Endothelial cell (in vitro differentiated cells): ENCODE measurements at regions not wholly inside any gene's neighbourhood (a gene's known extent, or its start where the extent isn't known, plus 50 kb on each side); places are given as distances from the start of the nearest gene placed in this dataset.

Source experiments
- DNase-seq: peaks from one replicate; pipeline ENCODE4 v3.0.0; 2021; ENCODE audit warnings: low spot score
- H3K27ac Mint-ChIP-seq: one replicate; pipeline ENCODE4 v1.8.0; 2021; ENCODE audit warnings: mixed read lengths, inconsistent platforms; ENCODE audit not compliant: unreplicated experiment
- H3K27me3 Mint-ChIP-seq: one replicate; pipeline ENCODE4 v1.8.0; 2021; ENCODE audit warnings: mild to moderate bottlenecking, moderate library complexity, mixed read lengths, inconsistent platforms; ENCODE audit not compliant: unreplicated experiment
- H3K36me3 Mint-ChIP-seq: one replicate; pipeline ENCODE4 v1.8.0; 2021; ENCODE audit warnings: mild to moderate bottlenecking, low read depth, mixed read lengths, inconsistent platforms; ENCODE audit not compliant: unreplicated experiment
- H3K4me1 Mint-ChIP-seq: one replicate; pipeline ENCODE4 v1.8.0; 2021; ENCODE audit warnings: mild to moderate bottlenecking, mixed read lengths, inconsistent platforms; ENCODE audit not compliant: unreplicated experiment
- H3K4me3 Mint-ChIP-seq: one replicate; pipeline ENCODE4 v1.8.0; 2021; ENCODE audit warnings: mild to moderate bottlenecking, mixed read lengths, inconsistent platforms; ENCODE audit not compliant: unreplicated experiment
- H3K9me3 Mint-ChIP-seq: one replicate; pipeline ENCODE4 v1.8.0; 2021; ENCODE audit warnings: mixed read lengths, inconsistent platforms; ENCODE audit not compliant: unreplicated experiment
- TF ChIP-seq, protein P1 (sequence below): fragments of 200-600 bp; sonication (generic); IDR thresholded peaks from one replicate; pipeline ENCODE4 v1.5.0; 2021; ENCODE audit warnings: antibody characterized with exemption; ENCODE audit not compliant: unreplicated experiment

GRCh38 chr2:179341152-179341866, 76.7 kb upstream of the SESTD1 start:
- Mint-ChIP-seq H3K36me3 (no peaks in the 10 kb centered on the region), H3K27ac (no peak overlapping the region), H3K9me3 (no peaks in the 10 kb centered on the region), H3K4me3 (no peak overlapping the region), H3K4me1 (no peaks in the 10 kb centered on the region), H3K27me3 (no peaks in the 10 kb centered on the region)
- TF ChIP-seq, protein P1, sequence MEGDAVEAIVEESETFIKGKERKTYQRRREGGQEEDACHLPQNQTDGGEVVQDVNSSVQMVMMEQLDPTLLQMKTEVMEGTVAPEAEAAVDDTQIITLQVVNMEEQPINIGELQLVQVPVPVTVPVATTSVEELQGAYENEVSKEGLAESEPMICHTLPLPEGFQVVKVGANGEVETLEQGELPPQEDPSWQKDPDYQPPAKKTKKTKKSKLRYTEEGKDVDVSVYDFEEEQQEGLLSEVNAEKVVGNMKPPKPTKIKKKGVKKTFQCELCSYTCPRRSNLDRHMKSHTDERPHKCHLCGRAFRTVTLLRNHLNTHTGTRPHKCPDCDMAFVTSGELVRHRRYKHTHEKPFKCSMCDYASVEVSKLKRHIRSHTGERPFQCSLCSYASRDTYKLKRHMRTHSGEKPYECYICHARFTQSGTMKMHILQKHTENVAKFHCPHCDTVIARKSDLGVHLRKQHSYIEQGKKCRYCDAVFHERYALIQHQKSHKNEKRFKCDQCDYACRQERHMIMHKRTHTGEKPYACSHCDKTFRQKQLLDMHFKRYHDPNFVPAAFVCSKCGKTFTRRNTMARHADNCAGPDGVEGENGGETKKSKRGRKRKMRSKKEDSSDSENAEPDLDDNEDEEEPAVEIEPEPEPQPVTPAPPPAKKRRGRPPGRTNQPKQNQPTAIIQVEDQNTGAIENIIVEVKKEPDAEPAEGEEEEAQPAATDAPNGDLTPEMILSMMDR: no peak
- no peak for DNase-seq

- H3K27ac Mint-ChIP-seq: no peak overlapping the region
- TF ChIP-seq, protein P1: no peak
Observed at GRCh38 chr2:179340678-179341077, 76.0 kb upstream of the SESTD1 start.

GRCh38 chr2:179338681-179339080, 74.0 kb upstream of the SESTD1 start:
- Mint-ChIP-seq H3K27ac (no peak overlapping the region), H3K9me3 (no peaks in the 10 kb centered on the region), H3K36me3 (no peaks in the 10 kb centered on the region), H3K4me3 (no peak overlapping the region), H3K27me3 (no peaks in the 10 kb centered on the region), H3K4me1 (no peaks in the 10 kb centered on the region)
- TF ChIP-seq, protein P1: no peak
- DNase-seq: no peak

More at GRCh38 chr2:179340678-179341077, 76.0 kb upstream of the SESTD1 start:
- Mint-ChIP-seq H3K4me3 (no peak overlapping the region), H3K36me3 (no peaks in the 10 kb centered on the region), H3K4me1 (no peaks in the 10 kb centered on the region), H3K9me3 (no peaks in the 10 kb centered on the region), H3K27me3 (no peaks in the 10 kb centered on the region)
- DNase-seq: no peak

DNA sequence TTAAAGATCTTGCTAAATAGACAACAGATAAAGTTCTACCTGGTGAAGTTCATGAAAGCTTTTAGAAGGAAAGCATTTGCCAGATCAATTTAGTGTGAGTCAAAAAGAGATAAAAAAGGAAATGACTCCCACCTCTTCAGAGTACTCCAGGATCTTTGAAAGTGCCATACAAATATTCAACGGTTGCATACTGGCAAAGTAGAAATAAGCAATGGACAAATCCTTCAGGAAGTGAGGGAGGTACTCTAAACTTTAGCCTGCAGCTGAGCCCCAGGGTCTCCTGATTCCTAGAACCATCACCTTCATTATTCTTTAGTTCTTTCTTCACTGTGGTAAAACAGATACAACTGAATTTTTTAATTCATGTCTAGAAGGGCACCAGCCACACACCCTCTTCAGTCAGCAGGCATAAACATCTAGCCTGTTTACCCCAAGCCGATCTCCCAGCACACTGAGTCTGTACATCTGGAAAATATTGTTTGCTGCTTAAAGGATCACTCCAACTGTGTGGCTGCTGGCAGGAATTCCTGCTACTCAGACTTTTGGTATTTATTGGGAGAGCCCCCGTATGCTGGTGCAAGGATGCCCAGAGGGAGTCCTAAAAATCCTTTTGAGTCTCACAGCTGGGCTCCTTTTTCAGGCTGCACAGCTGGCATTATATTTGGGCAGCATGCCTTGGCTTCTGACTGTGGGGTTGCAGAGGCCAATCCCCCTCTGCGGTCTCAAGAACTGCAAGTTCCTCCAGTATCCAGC, 72.3 kb upstream of the SESTD1 start:
- no peaks in the 10 kb centered on the region for H3K27me3 Mint-ChIP-seq
- no peak overlapping the region for H3K4me3 Mint-ChIP-seq
- TF ChIP-seq, protein P1: no peak
- no peaks in the 10 kb centered on the region for H3K36me3 Mint-ChIP-seq
- no peak overlapping the region for H3K27ac Mint-ChIP-seq
- H3K4me1 Mint-ChIP-seq: no peaks in the 10 kb centered on the region
- no peaks in the 10 kb centered on the region for H3K9me3 Mint-ChIP-seq
- no peak for DNase-seq

DNA sequence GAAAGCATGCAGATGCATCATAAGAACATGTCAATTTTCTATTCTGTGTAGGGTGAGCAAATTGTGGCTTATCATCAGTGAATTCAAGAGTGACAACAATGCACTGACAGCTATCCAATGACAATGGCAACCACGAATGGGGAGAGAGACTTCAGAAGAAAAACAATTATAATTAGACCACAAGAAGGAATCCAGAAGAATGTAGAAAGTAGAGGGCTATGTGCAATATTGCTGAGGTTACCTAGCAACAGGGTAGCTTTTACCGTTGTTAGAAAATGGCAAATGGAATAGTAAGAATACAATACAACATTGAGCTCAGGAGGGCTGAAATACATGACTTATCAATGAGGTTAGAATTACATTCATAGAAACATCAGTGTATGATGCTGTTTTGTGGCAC, 71.1 kb upstream of the SESTD1 start:
- TF ChIP-seq, protein P1: no peak
- no peaks in the 10 kb centered on the region for H3K9me3 Mint-ChIP-seq
- H3K27me3 Mint-ChIP-seq: no peaks in the 10 kb centered on the region

More for the DNA sequence above, 71.1 kb upstream of the SESTD1 start:
- Mint-ChIP-seq H3K4me3 (no peak overlapping the region), H3K36me3 (no peaks in the 10 kb centered on the region), H3K27ac (no peak overlapping the region), H3K4me1 (no peaks in the 10 kb centered on the region)
- no peak for DNase-seq
